Activated CD8-positive, alpha-beta memory T cell treated with anti-CD3 and anti-CD28 coated beads, Interleukin-2, amount 50 U/mL, for 24 hours (primary cell): ENCODE measurements at regions not wholly inside any gene's neighbourhood (a gene's known extent, or its start where the extent isn't known, plus 50 kb on each side); places are given as distances from the start of the nearest gene placed in this dataset.

Experiments used
- DNase-seq: peaks from one replicate; pipeline ENCODE4 v3.0.0-alpha.2; 2020; ENCODE audit errors: extremely low read depth

DNA sequence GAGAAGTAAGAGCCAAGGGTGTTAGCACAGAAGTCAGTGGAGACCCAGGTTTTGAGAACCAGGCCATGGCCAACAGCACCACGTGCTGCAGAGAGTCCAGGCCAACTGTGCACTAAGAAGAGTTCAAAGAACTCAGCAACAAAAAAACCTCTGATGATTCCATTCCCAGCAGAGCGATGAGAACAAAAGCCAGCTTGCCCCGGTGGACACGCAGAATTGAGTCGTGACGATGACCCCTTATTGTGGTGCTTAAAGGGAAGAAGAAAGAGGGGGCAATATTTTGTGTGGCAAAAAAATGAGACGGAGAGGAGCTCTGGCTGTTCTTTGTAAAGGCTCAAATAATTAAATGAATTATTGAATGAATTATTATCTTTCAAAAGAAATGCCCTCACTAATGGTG, 468.3 kb upstream of the AUTS2 start:
- DNase-seq: no peak

DNA sequence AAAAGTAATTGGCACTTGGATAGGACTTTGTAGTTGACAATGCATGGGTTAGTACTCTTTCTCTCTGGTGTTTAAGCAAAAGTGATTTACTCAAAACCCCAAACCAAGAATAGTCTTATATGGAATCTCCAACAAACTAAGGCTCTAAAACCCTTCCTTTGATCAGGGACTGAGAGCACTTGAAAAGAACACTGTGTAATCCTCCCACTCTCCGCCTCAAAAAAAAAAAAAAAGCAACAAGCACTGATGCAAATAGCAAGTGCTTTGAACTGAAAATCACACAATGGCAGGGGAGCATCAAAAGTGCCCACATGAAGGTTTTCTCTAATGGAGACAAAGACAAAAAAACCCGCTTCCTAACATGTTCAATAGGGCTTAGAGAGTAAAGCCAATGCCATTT, 467.9 kb upstream of the AUTS2 start:
- DNase-seq: no peak

GRCh38 chr7:69134316-69134715, 464.0 kb upstream of the AUTS2 start:
- DNase-seq: no peak

- DNase-seq: no peak
Measured at GRCh38 chr7:69147631-69148030, 450.6 kb upstream of the AUTS2 start.

GRCh38 chr7:69149804-69150782, 448.2 kb upstream of the AUTS2 start:
- no peak for DNase-seq

DNA sequence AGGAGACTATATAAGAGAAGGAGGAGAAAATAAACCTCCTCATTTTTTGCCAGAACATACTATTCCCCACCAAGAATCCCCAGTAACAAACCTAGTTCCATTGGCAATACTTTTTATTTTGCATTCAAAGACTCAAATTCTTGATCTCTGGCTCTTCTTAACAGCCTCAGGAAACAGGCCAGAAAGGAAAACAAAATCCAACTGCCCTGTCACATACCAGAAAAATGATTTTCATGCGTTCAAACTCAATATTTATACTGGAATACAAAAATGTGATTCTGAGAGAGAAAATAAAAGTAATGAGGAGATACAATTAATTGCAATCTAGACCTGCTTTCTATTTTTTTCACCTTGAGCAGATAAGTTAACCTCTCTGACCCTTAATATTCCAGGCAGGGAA, 435.9 kb upstream of the AUTS2 start:
- no peak for DNase-seq

- DNase-seq: no peak
Measured at GRCh38 chr7:69162931-69163670, 435.2 kb upstream of the AUTS2 start.

GRCh38 chr7:69166979-69167516, 431.2 kb upstream of the AUTS2 start:
- DNase-seq: no peak

DNA sequence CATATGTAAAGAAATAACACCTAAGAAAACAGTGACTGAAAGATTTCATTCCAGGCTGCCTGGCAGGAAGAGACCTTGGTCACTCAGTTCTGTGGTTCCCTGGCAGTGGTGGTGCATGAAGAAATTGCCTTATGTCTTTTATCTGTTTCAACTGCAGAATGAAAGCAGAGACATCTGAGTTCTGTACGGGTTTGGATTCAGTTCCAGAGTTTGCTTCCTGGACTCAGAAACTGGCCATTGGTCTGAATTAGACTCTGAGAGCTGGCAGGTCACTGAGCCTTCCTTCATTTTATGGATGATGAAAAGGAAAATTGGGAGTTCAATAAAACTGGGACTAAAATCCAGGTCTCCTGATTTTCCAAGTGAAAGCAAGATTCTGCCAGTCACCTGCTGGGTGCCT, 428.9 kb upstream of the AUTS2 start:
- DNase-seq: no peak

DNA sequence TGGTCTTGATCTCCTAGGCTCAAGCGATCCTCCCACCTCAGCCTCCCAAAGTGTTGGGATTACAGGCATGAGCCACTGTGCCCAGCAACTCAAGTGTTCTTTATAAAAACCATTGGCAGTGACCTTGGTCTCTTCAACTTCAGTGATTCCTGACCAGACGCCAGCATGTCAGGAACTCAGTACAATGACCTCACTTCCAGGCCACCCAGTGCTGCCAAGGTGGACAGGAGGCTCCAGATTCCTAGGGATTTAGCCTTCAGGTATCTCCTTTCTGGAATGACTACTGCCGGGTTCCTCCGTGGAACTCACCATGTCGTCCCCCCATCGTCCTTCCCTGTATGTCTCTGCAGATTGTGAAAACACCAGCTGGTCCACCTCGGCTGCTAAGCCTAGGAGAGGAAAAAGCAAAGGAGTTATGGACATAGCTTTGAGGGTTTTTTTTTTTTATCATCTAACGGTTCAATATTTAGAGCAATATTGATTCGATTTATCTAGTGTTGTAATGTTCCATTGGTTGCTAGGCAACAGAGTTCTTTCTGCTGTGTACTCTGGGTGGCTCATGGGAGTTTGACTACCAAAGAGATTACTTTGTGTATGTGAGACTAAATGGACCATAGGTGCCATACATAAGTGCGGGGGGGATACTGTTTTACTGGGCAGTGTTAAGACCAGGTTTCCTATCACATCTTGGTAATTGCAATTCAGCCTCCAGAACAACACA, 425.8 kb upstream of the AUTS2 start:
- no peak for DNase-seq

- DNase-seq: no peak
Measured at GRCh38 chr7:69173341-69173740, 424.9 kb upstream of the AUTS2 start.

- no peak for DNase-seq
Measured at GRCh38 chr7:69173846-69174245, 424.4 kb upstream of the AUTS2 start.

DNA sequence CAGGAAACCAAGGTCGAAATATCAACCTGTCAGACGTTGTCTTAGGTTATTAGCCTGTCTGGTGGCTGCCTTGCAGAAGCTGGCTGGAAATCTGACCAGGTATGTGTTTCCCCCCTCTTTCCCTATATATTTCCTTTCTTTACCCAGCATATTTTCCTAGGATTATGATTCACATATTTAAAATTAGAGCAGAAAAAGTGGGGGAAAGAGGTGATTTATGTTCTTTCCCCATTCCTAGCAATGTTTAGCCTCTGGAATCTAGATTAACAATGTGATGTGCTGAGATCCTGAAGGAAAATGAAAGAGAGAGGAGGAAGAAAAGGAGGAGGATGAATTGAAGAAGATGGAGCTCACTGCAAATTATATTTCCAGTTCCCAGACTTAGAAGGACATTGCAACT, 421.4 kb upstream of the AUTS2 start:
- no peak for DNase-seq

- DNase-seq: no peak
Measured at GRCh38 chr7:69177461-69177861, 420.8 kb upstream of the AUTS2 start.

DNA sequence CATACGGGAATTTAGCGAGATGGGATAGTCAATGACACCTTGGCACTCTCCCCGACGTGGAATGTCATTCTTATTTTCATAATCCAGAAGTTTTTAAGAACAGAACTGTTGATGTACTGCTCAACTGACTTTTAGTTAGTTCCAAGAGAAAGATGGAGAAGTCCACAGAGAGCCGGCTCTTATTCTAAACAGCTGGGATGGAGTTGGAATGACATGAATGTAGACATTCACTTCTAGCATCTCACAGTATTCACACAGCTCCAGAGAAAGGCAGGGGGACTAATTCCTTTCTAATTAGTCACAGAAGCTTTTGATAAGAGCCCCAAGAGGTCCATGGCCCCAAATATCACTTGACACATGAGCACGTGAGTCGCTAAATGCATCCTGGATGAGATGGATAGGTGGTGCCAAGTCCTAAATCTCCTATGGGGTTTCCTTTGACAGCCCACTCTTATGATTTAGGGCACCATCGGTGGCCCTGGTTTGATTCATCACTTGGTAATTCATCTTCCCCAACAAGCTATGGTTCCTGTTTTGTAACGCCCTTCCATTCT, 420.3 kb upstream of the AUTS2 start:
- DNase-seq: no peak

GRCh38 chr7:69180662-69181061, 417.6 kb upstream of the AUTS2 start:
- DNase-seq: no peak

DNA sequence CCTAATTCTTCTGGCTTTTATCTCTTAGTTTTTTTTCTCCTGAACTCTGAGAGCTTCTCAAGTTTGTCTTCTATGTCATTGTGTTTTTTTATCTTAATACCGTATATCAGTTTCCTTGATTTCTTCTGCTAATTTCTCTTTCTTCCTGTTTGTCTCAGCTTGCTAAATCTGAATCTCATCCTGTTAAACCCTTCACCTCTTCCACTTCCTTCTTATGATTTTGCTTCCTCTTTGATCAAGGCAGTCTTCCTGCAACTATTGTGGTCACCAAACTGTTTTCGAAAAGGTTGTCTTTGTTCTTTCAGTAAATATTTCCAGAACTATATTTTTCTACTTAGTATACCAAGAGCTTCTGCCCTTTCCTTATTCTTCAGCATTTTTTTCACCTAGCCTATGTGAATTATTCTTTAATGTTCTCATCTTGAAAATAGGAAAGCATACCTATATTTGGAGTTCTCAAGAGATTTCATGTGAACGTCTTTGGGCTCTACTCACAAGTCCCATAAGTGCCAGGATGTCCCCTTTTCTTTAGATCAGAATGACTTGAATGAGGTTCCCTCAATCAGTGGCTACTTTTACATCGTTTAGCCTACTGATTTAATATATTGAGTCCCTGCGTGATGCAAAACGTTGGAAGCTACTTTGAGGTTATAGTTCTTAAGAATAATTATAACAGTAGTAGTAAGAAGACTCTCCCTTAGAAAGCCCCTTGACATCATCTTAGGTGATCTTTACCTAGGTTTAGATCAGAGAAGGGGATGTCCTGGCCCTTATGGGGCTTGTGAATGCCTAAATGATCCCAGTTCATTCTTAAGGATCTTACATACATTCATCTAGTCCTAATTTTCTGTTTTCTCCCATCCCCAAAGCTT, 415.4 kb upstream of the AUTS2 start:
- no peak for DNase-seq

- no peak for DNase-seq
Measured at GRCh38 chr7:69184339-69184738, 413.9 kb upstream of the AUTS2 start.

- DNase-seq: no peak
Measured at GRCh38 chr7:69185170-69185569, 413.1 kb upstream of the AUTS2 start.

GRCh38 chr7:69186974-69187373, 411.3 kb upstream of the AUTS2 start:
- DNase-seq: no peak

- no peak for DNase-seq
Measured at GRCh38 chr7:69187824-69188333, 410.4 kb upstream of the AUTS2 start.
